ENCODE measurements at regions not wholly inside any gene's neighbourhood (a gene's known extent, or its start where the extent isn't known, plus 50 kb on each side); places are given as distances from the start of the nearest gene placed in this dataset.

- H3K4me3 ChIP-seq (ENCODE audit: low read length) = no peak overlapping the region
- DNase-seq (ENCODE audit: low read depth, low spot score) = no peak
These were observed 86.5 kb downstream of the MTRR start for GRCh38 chr5:7955476-7955875.

GRCh38 chr5:7957329-7957728, 88.4 kb downstream of the MTRR start:
- no peak overlapping the region for H3K4me3 ChIP-seq (ENCODE audit: low read length)
- no peak for DNase-seq (ENCODE audit: low read depth, low spot score)

- DNase-seq (ENCODE audit: low read depth, low spot score) = no peak
- no peak overlapping the region for H3K4me3 ChIP-seq (ENCODE audit: low read length)
These were observed 91.2 kb downstream of the MTRR start for GRCh38 chr5:7960142-7960541.

GRCh38 chr5:7961540-7961939, 92.6 kb downstream of the MTRR start:
- H3K4me3 ChIP-seq (ENCODE audit: low read length) = no peak overlapping the region
- DNase-seq (ENCODE audit: low read depth, low spot score) = no peak

GRCh38 chr5:7970816-7971215, 101.9 kb downstream of the MTRR start:
- DNase-seq (ENCODE audit: low read depth, low spot score) = no peak

GRCh38 chr5:7976411-7977190, 107.7 kb downstream of the MTRR start:
- no peak overlapping the region for H3K4me3 ChIP-seq (ENCODE audit: low read length)
- DNase-seq (ENCODE audit: low read depth, low spot score) = no peak

More at GRCh38 chr5:7970816-7971215, 101.9 kb downstream of the MTRR start:
- H3K4me3 ChIP-seq (ENCODE audit: low read length) = no peak overlapping the region

GRCh38 chr5:7978114-7978513, 109.2 kb downstream of the MTRR start:
- no peak for DNase-seq (ENCODE audit: low read depth, low spot score)
- no peak overlapping the region for H3K4me3 ChIP-seq (ENCODE audit: low read length)

GRCh38 chr5:7978991-7979390, 110.0 kb downstream of the MTRR start:
- no peak for DNase-seq (ENCODE audit: low read depth, low spot score)
- no peak overlapping the region for H3K4me3 ChIP-seq (ENCODE audit: low read length)

GRCh38 chr5:7980881-7981280, 111.9 kb downstream of the MTRR start:
- no peak overlapping the region for H3K4me3 ChIP-seq (ENCODE audit: low read length)
- DNase-seq (ENCODE audit: low read depth, low spot score) = no peak

- no peak overlapping the region for H3K4me3 ChIP-seq (ENCODE audit: low read length)
These were observed 114.5 kb downstream of the MTRR start for GRCh38 chr5:7983433-7983832.

GRCh38 chr5:7991125-7991821, 122.3 kb downstream of the MTRR start:
- no peak overlapping the region for H3K4me3 ChIP-seq (ENCODE audit: low read length)
- DNase-seq (ENCODE audit: low read depth, low spot score) = peak; percentile 11

More at GRCh38 chr5:7983433-7983832, 114.5 kb downstream of the MTRR start:
- DNase-seq (ENCODE audit: low read depth, low spot score) = no peak

GRCh38 chr5:7995688-7996294, 126.8 kb downstream of the MTRR start:
- no peak for DNase-seq (ENCODE audit: low read depth, low spot score)
- no peak overlapping the region for H3K4me3 ChIP-seq (ENCODE audit: low read length)

- no peak for DNase-seq (ENCODE audit: low read depth, low spot score)
- H3K4me3 ChIP-seq (ENCODE audit: low read length) = no peak overlapping the region
These were observed 136.5 kb downstream of the MTRR start for GRCh38 chr5:8005416-8005815.

- DNase-seq (ENCODE audit: low read depth, low spot score) = no peak
- H3K4me3 ChIP-seq (ENCODE audit: low read length) = no peak overlapping the region
These were observed 143.4 kb downstream of the MTRR start for GRCh38 chr5:8012131-8012977.

GRCh38 chr5:8013948-8014710, 145.2 kb downstream of the MTRR start:
- H3K4me3 ChIP-seq (ENCODE audit: low read length) = no peak overlapping the region
- no peak for DNase-seq (ENCODE audit: low read depth, low spot score)

- no peak overlapping the region for H3K4me3 ChIP-seq (ENCODE audit: low read length)
- no peak for DNase-seq (ENCODE audit: low read depth, low spot score)
These were observed 150.8 kb downstream of the MTRR start for GRCh38 chr5:8019719-8020218.

- H3K4me3 ChIP-seq (ENCODE audit: low read length) = no peak overlapping the region
- DNase-seq (ENCODE audit: low read depth, low spot score) = no peak
These were observed 152.0 kb downstream of the MTRR start for GRCh38 chr5:8020861-8021514.

- DNase-seq (ENCODE audit: low read depth, low spot score) = no peak
These were observed 159.3 kb downstream of the MTRR start for GRCh38 chr5:8028243-8028642.

More at GRCh38 chr5:8028243-8028642, 159.3 kb downstream of the MTRR start:
- H3K4me3 ChIP-seq (ENCODE audit: low read length) = no peak overlapping the region
